Stomach (tissue), 4 donors: ENCODE measurements at regions not wholly inside any gene's neighbourhood (a gene's known extent, or its start where the extent isn't known, plus 50 kb on each side); places are given as distances from the start of the nearest gene placed in this dataset.

Source experiments
- CTCF ChIP-seq, 7 experiments: fragments of 450-650 bp in 4 of 7; fragments of 200-600 bp in 3 of 7; sonication (generic) in 3 of 7; IDR thresholded peaks; one replicate each; pipeline ENCODE4 v1.5.1; 2016 to 2019; ENCODE audit warnings: antibody characterized with exemption in 7 of 7, control low read depth in 2 of 7, mild to moderate bottlenecking in 1 of 7
- POLR2A ChIP-seq, 4 donors: fragments of 450-650 bp; IDR thresholded peaks; one replicate each; pipeline ENCODE4 v1.6.1; 2016; ENCODE audit warnings: antibody characterized with exemption in 4 of 4, control low read depth in 2 of 4, mild to moderate bottlenecking in 1 of 4, moderate library complexity in 1 of 4
- POLR2AphosphoS5 ChIP-seq, 3 donors: sonication (generic); formaldehyde crosslinking; IDR thresholded peaks; one replicate each; pipeline ENCODE4 v1.6.1; 2016; ENCODE audit warnings: antibody characterized with exemption in 3 of 3

GRCh38 chr4:43456383-43456782 lies 563.9 kb downstream of the GRXCR1 start:
- no peak for TF ChIP-seq CTCF (IDR thresholded peaks at IDR 0.05)
- TF ChIP-seq POLR2A (IDR thresholded peaks at IDR 0.05): no peak
- no peak for TF ChIP-seq POLR2AphosphoS5 (IDR thresholded peaks at IDR 0.05)
